KOPT-K1 (cell line): ENCODE measurements at regions not wholly inside any gene's neighbourhood (a gene's known extent, or its start where the extent isn't known, plus 50 kb on each side); places are given as distances from the start of the nearest gene placed in this dataset.
"Not testable (repeated sequence)": the region's sequence is repeated elsewhere in the genome, so short reads cannot be mapped to it uniquely, and the experiment has no call there.

ENCODE experiments used
- H3K27ac ChIP-seq: fragments of 200-600 bp; sonication (generic); 2 replicates; pipeline ENCODE4 v1.5.1; 2016; ENCODE audit warnings: antibody characterized with exemption, mild to moderate bottlenecking, low read depth, low read length; ENCODE audit not compliant: poor library complexity, severe bottlenecking
- H3K36me3 ChIP-seq: fragments of 200-600 bp; sonication (generic); 2 replicates; pipeline ENCODE4 v1.5.1; 2017; ENCODE audit warnings: antibody characterized with exemption, mild to moderate bottlenecking, low read length, moderate library complexity; ENCODE audit not compliant: insufficient read depth
- H3K9me3 ChIP-seq: fragments of 200-600 bp; sonication (generic); 2 replicates; pipeline ENCODE4 v1.5.1; 2017; ENCODE audit warnings: antibody characterized with exemption, low read length, mild to moderate bottlenecking; ENCODE audit not compliant: insufficient read depth, poor library complexity, severe bottlenecking

- Histone ChIP-seq H3K9me3 (no peaks in the 10 kb centered on the region), H3K27ac (no peak overlapping the region), H3K36me3 (no peaks in the 10 kb centered on the region)
Observed at GRCh38 chr4:38469410-38469809, 194.6 kb upstream of the KLF3 start.

GRCh38 chr4:38470735-38471262 lies 193.2 kb upstream of the KLF3 start:
- Histone ChIP-seq H3K9me3 (peaks cover 2% of the 10 kb centered on the region), H3K27ac (no peak overlapping the region), H3K36me3 (no peaks in the 10 kb centered on the region)

GRCh38 chr4:38482696-38483095 lies 181.3 kb upstream of the KLF3 start:
- Histone ChIP-seq H3K27ac (no peak overlapping the region), H3K36me3 (no peaks in the 10 kb centered on the region), H3K9me3 (no peaks in the 10 kb centered on the region)

GRCh38 chr4:38483628-38484027 lies 180.4 kb upstream of the KLF3 start:
- H3K27ac ChIP-seq, H3K9me3 ChIP-seq, H3K36me3 ChIP-seq: not testable (repeated sequence)

GRCh38 chr4:38489011-38489861 lies 174.8 kb upstream of the KLF3 start:
- Histone ChIP-seq H3K36me3 (no peaks in the 10 kb centered on the region), H3K9me3 (no peaks in the 10 kb centered on the region), H3K27ac (no peak overlapping the region)

- Histone ChIP-seq H3K36me3 (no peaks in the 10 kb centered on the region), H3K27ac (no peak overlapping the region)
Observed at GRCh38 chr4:38489924-38490639, 173.9 kb upstream of the KLF3 start.

GRCh38 chr4:38490753-38491446 lies 173.1 kb upstream of the KLF3 start:
- no peaks in the 10 kb centered on the region for H3K36me3 ChIP-seq
- no peak overlapping the region for H3K27ac ChIP-seq
- no peaks in the 10 kb centered on the region for H3K9me3 ChIP-seq

More at GRCh38 chr4:38489924-38490639, 173.9 kb upstream of the KLF3 start:
- no peaks in the 10 kb centered on the region for H3K9me3 ChIP-seq

GRCh38 chr4:38491854-38492478 lies 172.0 kb upstream of the KLF3 start:
- Histone ChIP-seq H3K27ac (no peak overlapping the region), H3K36me3 (no peaks in the 10 kb centered on the region), H3K9me3 (no peaks in the 10 kb centered on the region)

GRCh38 chr4:38493066-38493465 lies 170.9 kb upstream of the KLF3 start:
- Histone ChIP-seq H3K36me3 (no peaks in the 10 kb centered on the region), H3K27ac (no peak overlapping the region), H3K9me3 (no peaks in the 10 kb centered on the region)

GRCh38 chr4:38495446-38495845 lies 168.6 kb upstream of the KLF3 start:
- H3K36me3 ChIP-seq: no peaks in the 10 kb centered on the region
- H3K9me3 ChIP-seq: no peaks in the 10 kb centered on the region
- H3K27ac ChIP-seq: no peak overlapping the region

GRCh38 chr4:38497121-38497520 lies 166.9 kb upstream of the KLF3 start:
- no peak overlapping the region for H3K27ac ChIP-seq
- H3K36me3 ChIP-seq: no peaks in the 10 kb centered on the region
- H3K9me3 ChIP-seq: no peaks in the 10 kb centered on the region

GRCh38 chr4:38499101-38499500 lies 164.9 kb upstream of the KLF3 start:
- H3K9me3 ChIP-seq: no peaks in the 10 kb centered on the region

GRCh38 chr4:38500433-38500832 lies 163.6 kb upstream of the KLF3 start:
- no peaks in the 10 kb centered on the region for H3K9me3 ChIP-seq
- no peak overlapping the region for H3K27ac ChIP-seq
- H3K36me3 ChIP-seq: no peaks in the 10 kb centered on the region

More at GRCh38 chr4:38499101-38499500, 164.9 kb upstream of the KLF3 start:
- H3K36me3 ChIP-seq: no peaks in the 10 kb centered on the region
- no peak overlapping the region for H3K27ac ChIP-seq

- no peaks in the 10 kb centered on the region for H3K9me3 ChIP-seq
- no peak overlapping the region for H3K27ac ChIP-seq
- H3K36me3 ChIP-seq: no peaks in the 10 kb centered on the region
Observed at GRCh38 chr4:38501698-38502097, 162.3 kb upstream of the KLF3 start.
